Cardiac septum (tissue), 1 donor: ENCODE measurements at regions not wholly inside any gene's neighbourhood (a gene's known extent, or its start where the extent isn't known, plus 50 kb on each side); places are given as distances from the start of the nearest gene placed in this dataset.

Experiments
- DNase-seq: peaks from one replicate; pipeline ENCODE4 v3.0.0-alpha.2; 2020; ENCODE audit warnings: low spot score
- intact Hi-C: fragments of 100-400 bp; cut with DNase I; formaldehyde crosslinking; loops from one replicate; pipeline ENCODE4 v1.14.0; 2022
- donor health status: DM: no; HTN: no; CAD: no.

DNA sequence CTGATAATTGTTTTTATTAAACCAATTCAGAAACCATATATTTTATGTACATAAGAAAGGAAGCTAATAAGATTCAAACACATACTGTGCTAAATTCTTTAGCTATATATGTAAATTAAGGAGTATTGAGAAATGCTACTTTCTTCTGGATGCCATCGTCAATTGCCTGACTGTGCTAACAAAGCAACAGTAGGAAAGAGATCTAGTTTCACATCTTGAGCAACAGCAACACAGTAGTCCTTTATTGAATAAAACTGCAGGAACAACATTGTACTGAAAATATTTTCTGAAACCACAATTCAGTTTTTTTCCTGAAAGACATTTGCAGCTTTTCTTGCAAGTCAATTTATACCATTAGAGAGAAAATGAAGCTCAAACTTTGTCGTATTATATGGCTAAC lies 1404.9 kb upstream of the SLC39A10 start:
- DNase-seq = no peak

DNA sequence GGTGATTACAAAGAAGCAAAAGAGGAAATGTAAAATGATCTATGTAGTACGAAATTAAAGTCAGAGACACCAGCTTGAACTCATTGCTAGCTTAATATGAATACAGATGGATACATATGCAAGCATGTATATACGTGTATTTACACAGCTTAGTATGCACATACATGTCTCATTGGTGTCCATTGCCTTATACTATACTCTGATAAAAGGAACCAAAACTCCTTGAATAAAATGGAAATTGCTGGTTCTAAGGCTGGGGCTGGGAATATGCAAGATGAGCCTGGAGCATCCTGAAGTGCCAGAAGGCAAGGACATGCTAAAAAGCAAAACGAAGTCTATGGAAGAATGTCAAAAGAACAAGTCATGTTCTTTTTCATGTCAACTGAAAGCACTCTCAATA lies 1424.4 kb upstream of the SLC39A10 start:
- intact Hi-C loops = no loop called here
- no peak for DNase-seq

More for the DNA sequence above, 1404.9 kb upstream of the SLC39A10 start:
- intact Hi-C loops = no loop called here

DNA sequence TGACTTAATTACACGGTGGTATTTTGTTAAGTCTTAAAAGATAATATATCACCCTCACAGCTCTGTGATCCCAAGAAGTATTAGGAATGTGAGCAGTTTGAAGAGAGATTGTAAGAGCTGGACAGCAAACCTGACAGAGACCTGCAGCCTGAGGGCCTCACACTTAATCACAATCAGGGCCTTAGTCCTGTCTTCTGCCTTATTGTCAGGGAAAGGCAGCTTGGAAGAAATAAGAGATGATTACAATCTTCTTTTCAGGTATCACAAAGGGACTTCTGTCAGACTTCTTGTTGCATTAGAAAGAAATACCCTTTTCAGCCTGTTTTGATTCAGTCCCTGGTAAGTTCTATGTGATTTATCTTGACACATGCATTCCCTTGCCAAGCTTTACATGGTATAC lies 1433.8 kb upstream of the SLC39A10 start:
- no peak for DNase-seq
- intact Hi-C loops = no loop called here

- intact Hi-C loops = no loop called here
These were observed 1442.8 kb upstream of the SLC39A10 start for GRCh38 chr2:194214192-194214591.

GRCh38 chr2:194205568-194206227 lies 1451.3 kb upstream of the SLC39A10 start:
- DNase-seq = no peak
- intact Hi-C loops = no loop called here

More at GRCh38 chr2:194214192-194214591, 1442.8 kb upstream of the SLC39A10 start:
- no peak for DNase-seq

DNA sequence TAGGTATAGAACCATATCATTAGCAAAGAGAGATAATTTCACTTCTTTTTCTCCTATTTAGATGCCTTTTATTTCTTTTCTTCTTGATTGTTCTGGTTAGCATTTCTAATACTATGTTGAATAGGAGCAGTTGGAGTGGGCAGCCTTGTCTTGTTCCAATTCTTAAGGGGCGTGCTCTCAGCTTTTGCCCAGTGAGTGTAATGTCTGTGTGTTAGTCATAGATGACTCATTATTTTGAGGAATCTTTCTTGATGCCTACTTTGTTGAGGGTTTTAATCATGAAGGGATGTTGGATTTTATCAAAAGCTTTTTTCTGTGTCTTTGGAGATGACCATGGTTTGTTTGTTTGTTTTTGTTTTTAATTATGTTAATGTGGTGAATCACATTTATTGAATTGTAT lies 1453.1 kb upstream of the SLC39A10 start:
- intact Hi-C loops = no loop called here
- no peak for DNase-seq

- DNase-seq = no peak
- intact Hi-C loops = no loop called here
These were observed 1474.1 kb upstream of the SLC39A10 start for GRCh38 chr2:194182888-194183287.

GRCh38 chr2:194176134-194176533 lies 1480.9 kb upstream of the SLC39A10 start:
- DNase-seq = no peak

GRCh38 chr2:194166818-194167217 lies 1490.2 kb upstream of the SLC39A10 start:
- no peak for DNase-seq
- intact Hi-C loops = no loop called here

More at GRCh38 chr2:194176134-194176533, 1480.9 kb upstream of the SLC39A10 start:
- intact Hi-C loops = no loop called here

- no peak for DNase-seq
These were observed 1501.6 kb upstream of the SLC39A10 start for GRCh38 chr2:194155431-194155830.

GRCh38 chr2:194151231-194151630 lies 1505.8 kb upstream of the SLC39A10 start:
- intact Hi-C loops = no loop called here
- no peak for DNase-seq

More at GRCh38 chr2:194155431-194155830, 1501.6 kb upstream of the SLC39A10 start:
- intact Hi-C loops = no loop called here

GRCh38 chr2:194135463-194135862 lies 1521.6 kb upstream of the SLC39A10 start:
- no peak for DNase-seq
- intact Hi-C loops = no loop called here

DNA sequence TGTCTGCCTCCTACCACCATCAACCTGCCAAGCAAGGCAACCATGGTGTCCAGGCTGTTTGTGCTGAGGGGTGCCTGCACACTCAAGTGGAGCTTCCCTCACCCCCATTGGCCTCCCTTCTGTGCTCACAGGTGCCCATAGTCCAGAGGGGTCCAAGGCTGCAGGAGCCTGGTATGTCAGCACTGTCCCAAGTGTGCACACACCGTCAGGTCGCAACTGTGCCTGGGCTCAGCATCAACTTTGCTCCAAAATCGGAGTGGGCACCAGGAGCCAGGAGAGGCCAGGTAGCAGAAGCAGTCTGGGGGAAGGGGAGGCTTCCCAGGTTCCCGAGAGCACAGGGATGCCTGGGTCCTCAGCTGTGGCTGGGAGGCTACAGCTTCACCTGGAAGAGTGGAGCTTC lies 1528.2 kb upstream of the SLC39A10 start:
- intact Hi-C loops = no loop called here
- DNase-seq = no peak

- DNase-seq = no peak
- intact Hi-C loops = no loop called here
These were observed 1530.6 kb upstream of the SLC39A10 start for GRCh38 chr2:194126418-194126817.

- intact Hi-C loops = no loop called here
- no peak for DNase-seq
These were observed 1540.2 kb upstream of the SLC39A10 start for GRCh38 chr2:194116861-194117260.

GRCh38 chr2:194105358-194105757 lies 1551.7 kb upstream of the SLC39A10 start:
- intact Hi-C loops = no loop called here
- no peak for DNase-seq

DNA sequence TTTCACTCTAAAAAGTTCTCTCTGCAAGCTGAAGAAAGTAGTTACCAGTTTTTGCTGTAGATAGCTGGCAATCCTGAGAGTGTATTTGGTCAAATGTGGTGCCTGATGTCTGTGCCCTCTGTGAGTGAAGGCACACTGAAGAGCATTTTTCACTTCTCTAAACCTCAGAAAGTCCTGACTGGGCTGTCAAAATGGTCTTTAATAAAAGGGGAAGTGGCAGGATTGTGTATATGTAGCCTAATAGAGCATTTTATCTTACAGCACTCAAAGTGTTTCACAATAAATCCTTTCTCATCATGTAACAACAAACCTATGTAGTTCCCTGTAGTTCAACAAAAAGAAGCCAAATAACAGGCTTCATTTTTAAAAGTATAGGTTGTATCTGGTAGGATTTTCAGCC lies 1552.3 kb upstream of the SLC39A10 start:
- DNase-seq = no peak
- intact Hi-C loops = no loop called here

GRCh38 chr2:194103941-194104659 lies 1552.9 kb upstream of the SLC39A10 start:
- intact Hi-C loops = no loop called here

GRCh38 chr2:194102546-194102945 lies 1554.5 kb upstream of the SLC39A10 start:
- no peak for DNase-seq
- intact Hi-C loops = no loop called here

More at GRCh38 chr2:194103941-194104659, 1552.9 kb upstream of the SLC39A10 start:
- no peak for DNase-seq

- no peak for DNase-seq
- intact Hi-C loops = no loop called here
These were observed 1556.8 kb upstream of the SLC39A10 start for GRCh38 chr2:194100201-194100600.

DNA sequence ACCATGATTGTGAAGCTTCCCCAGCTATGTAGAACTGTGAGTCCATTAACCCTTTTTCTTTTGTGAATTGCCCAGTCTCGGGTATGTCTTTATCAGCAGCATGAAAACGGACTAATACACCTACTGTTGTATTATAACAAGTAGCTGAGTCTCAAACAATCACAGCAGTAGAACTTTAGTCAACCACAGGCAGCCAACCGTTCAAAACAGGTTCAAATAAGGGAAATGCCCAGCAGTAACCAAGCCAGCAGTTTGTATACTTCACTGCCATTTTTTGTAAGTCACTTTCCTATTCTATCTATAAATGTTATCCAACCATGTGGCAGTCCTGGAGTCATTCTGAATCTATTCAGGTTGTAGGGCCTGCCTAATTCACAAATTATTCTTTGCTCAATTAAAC lies 1560.6 kb upstream of the SLC39A10 start:
- DNase-seq = no peak
- intact Hi-C loops = no loop called here
